H9 (cell line): ENCODE measurements at regions not wholly inside any gene's neighbourhood (a gene's known extent, or its start where the extent isn't known, plus 50 kb on each side); places are given as distances from the start of the nearest gene placed in this dataset.
"Not testable (repeated sequence)": the region's sequence is repeated elsewhere in the genome, so short reads cannot be mapped to it uniquely, and the experiment has no call there.

Experiments used
- DNase-seq: peaks from one replicate; pipeline ENCODE4 v3.0.0-alpha.2; 2017
- H2AFZ ChIP-seq: one replicate; pipeline ENCODE4 v1.6.1; 2013; ENCODE audit warnings: mild to moderate bottlenecking, low read length, control low read depth, moderate library complexity
- H2AK5ac ChIP-seq: 2 replicates; pipeline ENCODE4 v1.6.1; 2013; ENCODE audit warnings: low read length, control low read depth, mixed read lengths; ENCODE audit not compliant: insufficient read length
- H2BK120ac ChIP-seq: one replicate; pipeline ENCODE4 v1.6.1; 2013; ENCODE audit warnings: low read depth, mild to moderate bottlenecking, low read length, control low read depth, inconsistent platforms; ENCODE audit not compliant: poor library complexity, severe bottlenecking
- H2BK12ac ChIP-seq: 2 replicates; pipeline ENCODE4 v1.6.1; 2013; ENCODE audit warnings: low read length, control low read depth, mixed read lengths, low read depth; ENCODE audit not compliant: insufficient read length
- H2BK15ac ChIP-seq: 2 replicates; pipeline ENCODE4 v1.6.1; 2013; ENCODE audit warnings: low read depth, low read length, control low read depth
- H2BK20ac ChIP-seq: one replicate; pipeline ENCODE4 v1.6.1; 2013; ENCODE audit warnings: low read depth, mild to moderate bottlenecking, low read length, control low read depth, inconsistent platforms; ENCODE audit not compliant: poor library complexity, severe bottlenecking
- H2BK5ac ChIP-seq: 2 replicates; pipeline ENCODE4 v1.6.1; 2013; ENCODE audit warnings: low read length, control low read depth, mixed read lengths; ENCODE audit not compliant: insufficient read length
- H3K14ac ChIP-seq: 2 replicates; pipeline ENCODE4 v1.6.1; 2013; ENCODE audit warnings: low read length, control low read depth; ENCODE audit not compliant: insufficient read depth
- H3K18ac ChIP-seq: 2 replicates; pipeline ENCODE4 v1.6.1; 2013; ENCODE audit warnings: low read depth, mild to moderate bottlenecking, mixed read lengths, low read length, control low read depth; ENCODE audit not compliant: insufficient read length
- H3K23ac ChIP-seq: 2 replicates; pipeline ENCODE4 v1.6.1; 2013; ENCODE audit warnings: low read length, control low read depth, mixed read lengths, low read depth; ENCODE audit not compliant: insufficient read length
- H3K23me2 ChIP-seq: 2 replicates; pipeline ENCODE4 v1.6.1; 2013; ENCODE audit warnings: low read depth, mild to moderate bottlenecking, mixed read lengths, low read length, control low read depth; ENCODE audit not compliant: insufficient read length, poor library complexity, severe bottlenecking
- H3K27ac ChIP-seq: 2 replicates; pipeline ENCODE4 v1.5.1; 2013; ENCODE audit warnings: low read length, control low read depth, mixed read lengths, low read depth; ENCODE audit not compliant: insufficient read length
- H3K27me3 ChIP-seq: 2 replicates; pipeline ENCODE4 v1.6.1; 2013; ENCODE audit warnings: low read length, control low read depth, inconsistent platforms; ENCODE audit not compliant: insufficient read depth
- H3K4ac ChIP-seq: 2 replicates; pipeline ENCODE4 v1.6.1; 2013; ENCODE audit warnings: low read depth, mild to moderate bottlenecking, control low read depth, inconsistent platforms, low read length, moderate library complexity
- H3K4me1 ChIP-seq: 2 replicates; pipeline ENCODE4 v1.6.1; 2013; ENCODE audit warnings: low read length, control low read depth, inconsistent platforms; ENCODE audit not compliant: insufficient read depth
- H3K4me2 ChIP-seq: 2 replicates; pipeline ENCODE4 v1.6.1; 2013; ENCODE audit warnings: low read length, control low read depth, mixed read lengths; ENCODE audit not compliant: insufficient read length, insufficient read depth
- H3K56ac ChIP-seq: 2 replicates; pipeline ENCODE4 v1.6.1; 2013; ENCODE audit warnings: low read depth, mild to moderate bottlenecking, mixed read lengths, low read length, control low read depth; ENCODE audit not compliant: insufficient read length
- H3K79me1 ChIP-seq: 2 replicates; pipeline ENCODE4 v1.6.1; 2013; ENCODE audit warnings: low read depth, mild to moderate bottlenecking, moderate library complexity, low read length, control low read depth, inconsistent platforms; ENCODE audit not compliant: insufficient read depth, poor library complexity, severe bottlenecking
- H3K79me2 ChIP-seq: 2 replicates; pipeline ENCODE4 v1.6.1; 2013; ENCODE audit warnings: low read length, control low read depth, inconsistent platforms; ENCODE audit not compliant: insufficient read depth
- H3K9ac ChIP-seq: 2 replicates; pipeline ENCODE4 v1.6.1; 2013; ENCODE audit warnings: low read length, control low read depth, mixed read lengths; ENCODE audit not compliant: insufficient read length; ENCODE audit errors: extremely low read depth
- H3K9me3 ChIP-seq: one replicate; pipeline ENCODE4 v1.6.1; 2013; ENCODE audit warnings: low read depth, low read length, inconsistent platforms; ENCODE audit not compliant: control insufficient read depth
- H3T11ph ChIP-seq: one replicate; pipeline ENCODE4 v1.6.1; 2013; ENCODE audit warnings: mild to moderate bottlenecking, low read length, control low read depth, inconsistent platforms
- H4K20me1 ChIP-seq: one replicate; pipeline ENCODE4 v1.6.1; 2013; ENCODE audit not compliant: control insufficient read depth, insufficient read length, insufficient read depth
- H4K5ac ChIP-seq: 2 replicates; pipeline ENCODE4 v1.6.1; 2013; ENCODE audit warnings: low read depth, mild to moderate bottlenecking, mixed read lengths, low read length, control low read depth; ENCODE audit not compliant: insufficient read length
- H4K8ac ChIP-seq: replicated peaks from 2 replicates; pipeline ENCODE4 v1.6.1; 2013; ENCODE audit warnings: low read length, control low read depth, mixed read lengths, low read depth; ENCODE audit not compliant: insufficient read length
- H4K91ac ChIP-seq: 2 replicates; pipeline ENCODE4 v1.6.1; 2013; ENCODE audit warnings: low read depth, mild to moderate bottlenecking, moderate library complexity, mixed read lengths, low read length, control low read depth; ENCODE audit not compliant: insufficient read length
- H3K27ac Mint-ChIP-seq, 3 experiments: 2 replicates in 2 of 3; 3 replicates in 1 of 3; pipeline ENCODE4 v1.8.0; 2020 to 2021; ENCODE audit warnings: mixed read lengths in 3 of 3, mild to moderate bottlenecking in 1 of 3, moderate library complexity in 1 of 3
- H3K27me3 Mint-ChIP-seq: 2 replicates; pipeline ENCODE4 v1.8.0; 2021; ENCODE audit warnings: low read depth, mild to moderate bottlenecking, moderate library complexity, mixed read lengths
- H3K36me3 Mint-ChIP-seq, 3 experiments: 2 replicates in 2 of 3; 3 replicates in 1 of 3; pipeline ENCODE4 v1.8.0; 2020 to 2021; ENCODE audit warnings: low read depth in 3 of 3, mixed read lengths in 3 of 3; ENCODE audit not compliant: insufficient read depth in 1 of 3
- H3K4me1 Mint-ChIP-seq, 2 experiments: 2 replicates each; pipeline ENCODE4 v1.8.0; 2020; ENCODE audit warnings: mixed read lengths in 2 of 2
- H3K4me3 Mint-ChIP-seq, 2 experiments: 2 replicates in 1 of 2; 3 replicates in 1 of 2; pipeline ENCODE4 v1.8.0; 2020 to 2021; ENCODE audit warnings: mild to moderate bottlenecking in 2 of 2, mixed read lengths in 2 of 2, moderate library complexity in 1 of 2
- H3K9me3 Mint-ChIP-seq, 2 experiments: 2 replicates in 1 of 2; 3 replicates in 1 of 2; pipeline ENCODE4 v1.8.0; 2020; ENCODE audit warnings: mild to moderate bottlenecking in 2 of 2, mixed read lengths in 2 of 2, moderate library complexity in 1 of 2
- WGBS: extraction: QIAGEN DNeasy Blood & Tissue Kit; methylation state at CpG from one replicate; pipeline ENCODE4 v1.1.7; 2013; ENCODE audit warnings: missing lambda C conversion rate, low lambda C conversion rate, mixed read lengths; ENCODE audit not compliant: insufficient read length; ENCODE audit errors: extremely low coverage; 5-methylcytosine and 5-hydroxymethylcytosine counted together
- TF ChIP-seq, protein P1 (sequence below): fragments of 200-600 bp; sonication (generic); conservative IDR thresholded peaks from 3 replicates; pipeline ENCODE4 v1.8.0; 2021; ENCODE audit warnings: antibody characterized with exemption, mild to moderate bottlenecking

- Mint-ChIP-seq H3K36me3 (no peaks in the 10 kb centered on the region), H3K27ac (no peak overlapping the region), H3K4me1 (no peaks in the 10 kb centered on the region), H3K9me3 (no peaks in the 10 kb centered on the region), H3K27me3 (peaks cover 3% of the 10 kb centered on the region; the same call in 1 of the 2 replicates), H3K4me3 (no peak overlapping the region)
- Histone ChIP-seq H2BK12ac (no peak overlapping the region), H3K27me3 (no peaks in the 10 kb centered on the region), H3K79me1 (no peaks in the 10 kb centered on the region), H2BK20ac (no peak overlapping the region), H4K8ac (no peak overlapping the region), H2AK5ac (no peak overlapping the region), H3K14ac (no peak overlapping the region), H4K20me1 (no peaks in the 10 kb centered on the region), H4K91ac (no peak overlapping the region), H2AFZ (no peak overlapping the region), H4K5ac (no peak overlapping the region), H3K27ac (no peak overlapping the region), H2BK15ac (no peak overlapping the region), H3K23ac (no peak overlapping the region), H2BK5ac (no peak overlapping the region), H2BK120ac (no peak overlapping the region), H3K9ac (no peak overlapping the region), H3K23me2 (no peaks in the 10 kb centered on the region), H3K4ac (no peak overlapping the region), H3K9me3 (no peaks in the 10 kb centered on the region), H3K4me1 (no peaks in the 10 kb centered on the region), H3T11ph (no peak overlapping the region), H3K79me2 (no peaks in the 10 kb centered on the region), H3K4me2 (no peak overlapping the region), H3K18ac (no peak overlapping the region), H3K56ac (no peak overlapping the region)
- TF ChIP-seq, protein P1, sequence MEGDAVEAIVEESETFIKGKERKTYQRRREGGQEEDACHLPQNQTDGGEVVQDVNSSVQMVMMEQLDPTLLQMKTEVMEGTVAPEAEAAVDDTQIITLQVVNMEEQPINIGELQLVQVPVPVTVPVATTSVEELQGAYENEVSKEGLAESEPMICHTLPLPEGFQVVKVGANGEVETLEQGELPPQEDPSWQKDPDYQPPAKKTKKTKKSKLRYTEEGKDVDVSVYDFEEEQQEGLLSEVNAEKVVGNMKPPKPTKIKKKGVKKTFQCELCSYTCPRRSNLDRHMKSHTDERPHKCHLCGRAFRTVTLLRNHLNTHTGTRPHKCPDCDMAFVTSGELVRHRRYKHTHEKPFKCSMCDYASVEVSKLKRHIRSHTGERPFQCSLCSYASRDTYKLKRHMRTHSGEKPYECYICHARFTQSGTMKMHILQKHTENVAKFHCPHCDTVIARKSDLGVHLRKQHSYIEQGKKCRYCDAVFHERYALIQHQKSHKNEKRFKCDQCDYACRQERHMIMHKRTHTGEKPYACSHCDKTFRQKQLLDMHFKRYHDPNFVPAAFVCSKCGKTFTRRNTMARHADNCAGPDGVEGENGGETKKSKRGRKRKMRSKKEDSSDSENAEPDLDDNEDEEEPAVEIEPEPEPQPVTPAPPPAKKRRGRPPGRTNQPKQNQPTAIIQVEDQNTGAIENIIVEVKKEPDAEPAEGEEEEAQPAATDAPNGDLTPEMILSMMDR: no peak
- DNase-seq: no peak
- WGBS: no CpG with 5 or more reads among the region's 3 CpGs
Measured at GRCh38 chr4:105068516-105068915, 78.2 kb upstream of the TET2 start.

DNA sequence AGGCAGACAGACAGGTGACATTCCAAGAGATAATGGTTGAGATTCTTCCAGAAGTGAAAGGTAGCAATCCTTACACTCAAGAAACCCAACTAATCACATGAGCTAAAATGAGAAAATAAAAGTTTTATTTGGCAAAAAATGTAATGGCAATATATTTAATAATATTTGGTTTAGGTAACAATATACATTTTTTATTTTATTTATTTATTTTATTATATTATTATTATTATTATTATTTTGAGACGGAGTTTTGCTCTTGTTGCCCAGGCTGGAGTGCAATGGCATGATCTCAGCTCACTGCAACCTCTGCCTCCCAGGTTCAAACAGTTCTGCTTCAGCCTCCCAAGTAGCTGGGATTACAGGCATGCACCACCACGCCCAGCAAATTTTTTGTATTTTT is 74.6 kb upstream of the TET2 start:
- not testable (repeated sequence) for H4K8ac ChIP-seq, H3K9me3 Mint-ChIP-seq, H3K23ac ChIP-seq, H2BK5ac ChIP-seq, H3K27ac Mint-ChIP-seq, H2BK12ac ChIP-seq, H3K9ac ChIP-seq, H3K4me1 ChIP-seq, H2AFZ ChIP-seq, H2BK20ac ChIP-seq, H3K27me3 ChIP-seq, H4K20me1 ChIP-seq, H3T11ph ChIP-seq, H2BK15ac ChIP-seq, H3K4me1 Mint-ChIP-seq, H3K79me1 ChIP-seq, H3K14ac ChIP-seq, DNase-seq, H3K27ac ChIP-seq, H3K4ac ChIP-seq, H2BK120ac ChIP-seq, H3K27me3 Mint-ChIP-seq, H3K4me3 Mint-ChIP-seq, H4K91ac ChIP-seq, H3K79me2 ChIP-seq, H3K36me3 Mint-ChIP-seq, H3K4me2 ChIP-seq, H2AK5ac ChIP-seq, H4K5ac ChIP-seq, H3K18ac ChIP-seq, H3K56ac ChIP-seq, H3K9me3 ChIP-seq, H3K23me2 ChIP-seq
- no CpG with 5 or more reads among the region's 2 CpGs for WGBS
